ENCODE measurements at regions not wholly inside any gene's neighbourhood (a gene's known extent, or its start where the extent isn't known, plus 50 kb on each side); places are given as distances from the start of the nearest gene placed in this dataset.
A peak's percentile ranks its signal among the peaks of the same experiment; 100 is the strongest.

GRCh38 chr3:162292409-162292808 is 795.8 kb downstream of the OTOL1 start:
- DNase-seq (ENCODE audit: low read depth, low spot score), result no peak
- POLR2A ChIA-PET, result no interaction called here
- H3K27ac ChIP-seq (ENCODE audit: low read depth, low read length), result no peak overlapping the region

GRCh38 chr3:162295323-162295983 is 798.8 kb downstream of the OTOL1 start:
- ChIA-PET POLR2A (interaction anchor here (0.6 to 0.9 kb wide), 3 partner anchors 43 to 96 kb away, joined by 3 read pairs; no protein-coding TSS in a partner anchor), CTCF (interaction anchor here (0.7 kb wide), 1 partner anchor 762 kb away, joined by 3 read pairs; no protein-coding TSS in a partner anchor)
- H3K27ac ChIP-seq (ENCODE audit: low read depth, low read length), result peak overlapping the region; percentile 87
- no peak overlapping the region for H3K4me3 ChIP-seq (ENCODE audit: low read depth, low read length)
- no peaks in the 10 kb centered on the region for H3K27me3 ChIP-seq (ENCODE audit: control insufficient read depth, insufficient read depth, low read length)
- peaks cover 4% of the 10 kb centered on the region; the same call in 1 of the 2 replicates for H3K9me3 ChIP-seq (ENCODE audit: control insufficient read depth, insufficient read depth, low read length)
- no peak for TF ChIP-seq CTCF (IDR thresholded peaks at IDR 0.05; ENCODE audit: low read depth, low read length)
- peak; percentile 83 for DNase-seq (ENCODE audit: low read depth, low spot score)

More at GRCh38 chr3:162292409-162292808, 795.8 kb downstream of the OTOL1 start:
- Histone ChIP-seq H3K4me3 (ENCODE audit: low read depth, low read length) (no peak overlapping the region), H3K27me3 (ENCODE audit: control insufficient read depth, insufficient read depth, low read length) (no peaks in the 10 kb centered on the region), H3K9me3 (ENCODE audit: control insufficient read depth, insufficient read depth, low read length) (peaks cover 4% of the 10 kb centered on the region; the same call in 1 of the 2 replicates)
- CTCF ChIA-PET, result interaction anchor here (0.7 kb wide), 1 partner anchor 19 kb away, joined by 3 read pairs; no protein-coding TSS in a partner anchor
- no peak for TF ChIP-seq CTCF (IDR thresholded peaks at IDR 0.05; ENCODE audit: low read depth, low read length)

GRCh38 chr3:162302983-162303624 is 806.5 kb downstream of the OTOL1 start:
- ChIA-PET CTCF (no interaction called here), POLR2A (no interaction called here)
- no peaks in the 10 kb centered on the region for H3K27me3 ChIP-seq (ENCODE audit: control insufficient read depth, insufficient read depth, low read length)
- no peak for DNase-seq (ENCODE audit: low read depth, low spot score)
- no peak overlapping the region for H3K27ac ChIP-seq (ENCODE audit: low read depth, low read length)
- H3K4me3 ChIP-seq (ENCODE audit: low read depth, low read length), result no peak overlapping the region
- H3K9me3 ChIP-seq (ENCODE audit: control insufficient read depth, insufficient read depth, low read length), result no peaks in the 10 kb centered on the region; the same call in 1 of the 2 replicates
- TF ChIP-seq CTCF (IDR thresholded peaks at IDR 0.05; ENCODE audit: low read depth, low read length), result no peak

GRCh38 chr3:162317046-162317445 is 820.4 kb downstream of the OTOL1 start:
- CTCF ChIA-PET, result no interaction called here

More at GRCh38 chr3:162317046-162317445, 820.4 kb downstream of the OTOL1 start:
- Histone ChIP-seq H3K27me3 (ENCODE audit: control insufficient read depth, insufficient read depth, low read length) (no peaks in the 10 kb centered on the region), H3K27ac (ENCODE audit: low read depth, low read length) (no peak overlapping the region), H3K4me3 (ENCODE audit: low read depth, low read length) (no peak overlapping the region), H3K9me3 (ENCODE audit: control insufficient read depth, insufficient read depth, low read length) (no peaks in the 10 kb centered on the region)
- no peak for DNase-seq (ENCODE audit: low read depth, low spot score)
- POLR2A ChIA-PET, result no interaction called here
- no peak for TF ChIP-seq CTCF (IDR thresholded peaks at IDR 0.05; ENCODE audit: low read depth, low read length)
